ENCODE measurements at regions not wholly inside any gene's neighbourhood (a gene's known extent, or its start where the extent isn't known, plus 50 kb on each side); places are given as distances from the start of the nearest gene placed in this dataset.

- no peak for TF ChIP-seq CTCF (conservative IDR thresholded peaks at IDR 0.05)
- TF ChIP-seq EZH2 (IDR thresholded peaks at IDR 0.05; ENCODE audit: low read depth), result no peak
Observed at GRCh38 chr7:25675789-25676474, 447.6 kb upstream of the NPVF start.
